HepG2 (cell line): ENCODE measurements at regions not wholly inside any gene's neighbourhood (a gene's known extent, or its start where the extent isn't known, plus 50 kb on each side); places are given as distances from the start of the nearest gene placed in this dataset.

Source experiments
- ATAC-seq: fragments of 200-7000 bp; cut with Tn5 transposase; 3 replicates; pipeline ENCODE4 v1.9.1; 2020; ENCODE audit warnings: mild to moderate bottlenecking, moderate library complexity
- BruUV-seq: library from RNA; stranded (reverse); fragments of 400-500 nt; replicated peaks from 2 replicates; lab custom pipeline; 2021; lab: Mats Ljungman, UMichigan
- CTCF ChIA-PET: fragments of 300-600 bp; formaldehyde crosslinking; extraction: SDS; loops from one replicate; lab custom pipeline; 2021; ENCODE audit warnings: low total read pairs, inconsistent platforms, low intra/inter-chr PET ratio; lab: Yijun Ruan, JAX
- POLR2A ChIA-PET: fragments of 350-600 bp; sonication (Branson Sonifier 250); formaldehyde crosslinking; loops from one replicate; lab custom pipeline; 2020; ENCODE audit warnings: antibody characterized with exemption, inconsistent platforms; lab: Yijun Ruan, JAX
- DNase-seq: peaks from one replicate; pipeline ENCODE4 v3.0.0-alpha.2; 2015; ENCODE audit warnings: low spot score
- FAIRE-seq: peaks from 3 replicates; lab custom pipeline; 2011; peaks lifted over from hg19 to GRCh38; lab: Jason Lieb, UNC
- H2AFZ ChIP-seq: one replicate; pipeline ENCODE4 v1.6.1; 2011; ENCODE audit warnings: low read length, inconsistent platforms
- H3K27ac ChIP-seq: fragments of 300-600 bp; 3 replicates; pipeline ENCODE4 v1.8.0; 2011; ENCODE audit warnings: mixed run types, mild to moderate bottlenecking, mixed read lengths, low read length, inconsistent platforms; ENCODE audit not compliant: insufficient read depth; ENCODE audit errors: extremely low read length
- H3K27me3 ChIP-seq, 2 experiments: fragments of 200-600 bp in 1 of 2; 2 replicates in 1 of 2; 3 replicates in 1 of 2; pipeline versions ENCODE4 v1.6.0 to v1.8.0; 2011; ENCODE audit warnings: low read length in 2 of 2, mild to moderate bottlenecking in 2 of 2, moderate library complexity in 2 of 2, inconsistent platforms in 1 of 2; ENCODE audit not compliant: insufficient read depth in 2 of 2, control insufficient read depth in 1 of 2
- H3K36me3 ChIP-seq, 2 experiments: fragments of 200-600 bp in 1 of 2; replicated peaks in 1 of 2; 2 replicates in 1 of 2; 3 replicates in 1 of 2; pipeline versions ENCODE4 v1.5.1 to v1.8.0; 2011; ENCODE audit warnings: low read length in 2 of 2, inconsistent platforms in 1 of 2; ENCODE audit not compliant: insufficient read depth in 2 of 2, control insufficient read depth in 1 of 2
- H3K4me1 ChIP-seq: 2 replicates; pipeline ENCODE4 v1.5.1; 2012; ENCODE audit warnings: low read length, inconsistent platforms; ENCODE audit not compliant: insufficient read depth
- H3K4me2 ChIP-seq: 2 replicates; pipeline ENCODE4 v1.6.0; 2011; ENCODE audit warnings: low read depth, low read length, inconsistent platforms
- H3K4me3 ChIP-seq, 3 experiments: fragments of 200-600 bp in 1 of 3; sonication (generic), shearing (Covaris generic) in 1 of 3; replicated peaks in 1 of 3; 2 replicates each; pipeline ENCODE4 v1.5.1; 2011 to 2016; ENCODE audit warnings: low read length in 3 of 3, inconsistent platforms in 2 of 3, low read depth in 2 of 3, mild to moderate bottlenecking in 2 of 3, control low read depth in 1 of 3, mixed read lengths in 1 of 3; ENCODE audit not compliant: insufficient read depth in 1 of 3
- H3K79me2 ChIP-seq: one replicate; pipeline ENCODE4 v1.6.1; 2011; ENCODE audit warnings: low read length, inconsistent platforms; ENCODE audit not compliant: insufficient read depth
- H3K9ac ChIP-seq: 2 replicates; pipeline ENCODE4 v1.6.0; 2011; ENCODE audit warnings: mild to moderate bottlenecking, low read depth, low read length, inconsistent platforms; ENCODE audit not compliant: insufficient read depth
- H3K9me3 ChIP-seq: 2 replicates; pipeline ENCODE4 v1.5.1; 2012; ENCODE audit warnings: mild to moderate bottlenecking, low read length
- H4K20me1 ChIP-seq: 2 replicates; pipeline ENCODE4 v1.6.0; 2011; ENCODE audit warnings: inconsistent platforms, mild to moderate bottlenecking, low read length, moderate library complexity; ENCODE audit not compliant: insufficient read depth
- FOXA1 ChIP-seq, 2 experiments: fragments of 450-650 bp in 1 of 2; sonication (generic) in 1 of 2; formaldehyde crosslinking in 1 of 2; IDR thresholded peaks; 2 replicates each; pipeline versions ENCODE4 v1.4.0 to v1.6.1; 2016 to 2020; ENCODE audit warnings: missing genetic modification reagents in 1 of 2
- IKZF5 ChIP-seq: IDR thresholded peaks from 2 replicates; pipeline ENCODE4 v1.6.1; 2018; ENCODE audit warnings: missing genetic modification reagents, mild to moderate bottlenecking, missing compliant biosample characterization
- JUN ChIP-seq: sonication (generic); formaldehyde crosslinking; IDR thresholded peaks from 2 replicates; pipeline ENCODE4 v1.4.0; 2020; ENCODE audit warnings: mild to moderate bottlenecking, missing genetic modification reagents
- KDM1A ChIP-seq: IDR thresholded peaks from 2 replicates; pipeline ENCODE4 v1.6.1; 2016; ENCODE audit warnings: missing compliant biosample characterization
- NAIF1 ChIP-seq: sonication (generic); formaldehyde crosslinking; IDR thresholded peaks from 2 replicates; pipeline ENCODE4 v1.5.0; 2020; ENCODE audit warnings: mild to moderate bottlenecking, missing genetic modification reagents, borderline replicate concordance
- TBX2 ChIP-seq: sonication (generic); formaldehyde crosslinking; IDR thresholded peaks from 2 replicates; pipeline ENCODE4 v1.5.0; 2020; ENCODE audit warnings: missing genetic modification reagents, mild to moderate bottlenecking, borderline replicate concordance
- YEATS4 ChIP-seq: sonication (generic); formaldehyde crosslinking; IDR thresholded peaks from 2 replicates; pipeline ENCODE4 v1.4.0; 2020; ENCODE audit warnings: missing genetic modification reagents, borderline replicate concordance
- ZNF598 ChIP-seq: sonication (generic); formaldehyde crosslinking; IDR thresholded peaks from 2 replicates; pipeline ENCODE4 v1.5.1; 2020; ENCODE audit warnings: mild to moderate bottlenecking, missing genetic modification reagents, borderline replicate concordance
- ZNF605 ChIP-seq: sonication (generic); formaldehyde crosslinking; IDR thresholded peaks from 2 replicates; pipeline ENCODE4 v1.8.0; 2022; ENCODE audit warnings: mild to moderate bottlenecking, missing genetic modification reagents
- ZSCAN9 ChIP-seq: IDR thresholded peaks from 2 replicates; pipeline ENCODE4 v1.6.1; 2016; ENCODE audit warnings: borderline replicate concordance
- WGBS: methylation state at CpG from one replicate; pipeline ENCODE4 v1.1.6; 2017; ENCODE audit warnings: low lambda C conversion rate; 5-methylcytosine and 5-hydroxymethylcytosine counted together
- in situ Hi-C: cut with HindIII; loops from 2 replicates; pipeline ENCODE4 v1.10.0; 2017; ENCODE audit warnings: low pct_unique_long_range_greater_than_20kb; ENCODE audit not compliant: extremely low pct_ligation_motif_present
- intact Hi-C: fragments of 100-400 bp; cut with micrococcal nuclease; formaldehyde crosslinking; loops from one replicate; pipeline ENCODE4 v1.10.0; 2022; ENCODE audit not compliant: unreplicated experiment
- TF ChIP-seq, protein P1 (sequence below): conservative IDR thresholded peaks from 2 replicates; pipeline ENCODE4 v1.6.1; 2018; ENCODE audit warnings: missing genetic modification reagents
- TF ChIP-seq, protein P2 (sequence below): sonication (generic); formaldehyde crosslinking; IDR thresholded peaks from 2 replicates; pipeline ENCODE4 v1.5.1; 2020; ENCODE audit warnings: mild to moderate bottlenecking, missing genetic modification reagents

GRCh38 chr2:59012971-59013370, 771.8 kb upstream of the FANCL start:
- Histone ChIP-seq H3K27me3 (no peaks in the 10 kb centered on the region), H3K4me3 (no peak overlapping the region), H4K20me1 (no peaks in the 10 kb centered on the region), H3K9me3 (no peaks in the 10 kb centered on the region), H3K36me3 (no peaks in the 10 kb centered on the region), H3K27ac (no peak overlapping the region), H2AFZ (no peak overlapping the region), H3K4me1 (no peaks in the 10 kb centered on the region), H3K9ac (no peak overlapping the region), H3K4me2 (no peak overlapping the region), H3K79me2 (no peaks in the 10 kb centered on the region)
- ATAC-seq (no peak), FAIRE-seq (no peak), DNase-seq (no peak)
- no TSS peak for BruUV-seq
- WGBS = 91% methylated on average over 1 of the region's 1 CpG
- TF ChIP-seq ZNF605 (CRISPR knock-in tag) = no peak
- no peak for TF ChIP-seq ZSCAN9 (CRISPR knock-in tag)
- no peak for TF ChIP-seq ZNF598
- TF ChIP-seq, protein P1, sequence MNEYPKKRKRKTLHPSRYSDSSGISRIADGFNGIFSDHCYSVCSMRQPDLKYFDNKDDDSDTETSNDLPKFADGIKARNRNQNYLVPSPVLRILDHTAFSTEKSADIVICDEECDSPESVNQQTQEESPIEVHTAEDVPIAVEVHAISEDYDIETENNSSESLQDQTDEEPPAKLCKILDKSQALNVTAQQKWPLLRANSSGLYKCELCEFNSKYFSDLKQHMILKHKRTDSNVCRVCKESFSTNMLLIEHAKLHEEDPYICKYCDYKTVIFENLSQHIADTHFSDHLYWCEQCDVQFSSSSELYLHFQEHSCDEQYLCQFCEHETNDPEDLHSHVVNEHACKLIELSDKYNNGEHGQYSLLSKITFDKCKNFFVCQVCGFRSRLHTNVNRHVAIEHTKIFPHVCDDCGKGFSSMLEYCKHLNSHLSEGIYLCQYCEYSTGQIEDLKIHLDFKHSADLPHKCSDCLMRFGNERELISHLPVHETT (CRISPR knock-in tag) = no peak
- TF ChIP-seq FOXA1 (IDR thresholded peaks at IDR 0.05) = no peak
- no peak for TF ChIP-seq FOXA1 (CRISPR knock-in tag; IDR thresholded peaks at IDR 0.05)
- TF ChIP-seq, protein P2, sequence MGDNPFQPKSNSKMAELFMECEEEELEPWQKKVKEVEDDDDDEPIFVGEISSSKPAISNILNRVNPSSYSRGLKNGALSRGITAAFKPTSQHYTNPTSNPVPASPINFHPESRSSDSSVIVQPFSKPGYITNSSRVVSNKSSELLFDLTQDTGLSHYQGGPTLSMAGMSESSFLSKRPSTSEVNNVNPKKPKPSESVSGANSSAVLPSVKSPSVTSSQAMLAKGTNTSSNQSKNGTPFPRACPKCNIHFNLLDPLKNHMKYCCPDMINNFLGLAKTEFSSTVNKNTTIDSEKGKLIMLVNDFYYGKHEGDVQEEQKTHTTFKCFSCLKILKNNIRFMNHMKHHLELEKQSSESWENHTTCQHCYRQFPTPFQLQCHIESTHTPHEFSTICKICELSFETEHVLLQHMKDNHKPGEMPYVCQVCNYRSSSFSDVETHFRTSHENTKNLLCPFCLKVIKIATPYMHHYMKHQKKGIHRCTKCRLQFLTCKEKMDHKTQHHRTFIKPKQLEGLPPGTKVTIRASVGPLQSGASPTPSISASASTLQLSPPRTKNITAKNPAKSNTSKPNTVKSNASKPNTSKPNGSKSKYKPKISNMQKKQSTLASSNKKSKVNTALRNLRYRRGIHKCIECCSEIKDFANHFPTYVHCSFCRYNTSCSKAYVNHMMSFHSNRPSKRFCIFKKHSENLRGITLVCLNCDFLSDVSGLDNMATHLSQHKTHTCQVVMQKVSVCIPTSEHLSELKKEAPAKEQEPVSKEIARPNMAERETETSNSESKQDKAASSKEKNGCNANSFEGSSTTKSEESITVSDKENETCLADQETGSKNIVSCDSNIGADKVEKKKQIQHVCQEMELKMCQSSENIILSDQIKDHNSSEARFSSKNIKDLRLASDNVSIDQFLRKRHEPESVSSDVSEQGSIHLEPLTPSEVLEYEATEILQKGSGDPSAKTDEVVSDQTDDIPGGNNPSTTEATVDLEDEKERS = no peak
- TF ChIP-seq YEATS4 (CRISPR knock-in tag) = no peak
- TF ChIP-seq TBX2 (CRISPR knock-in tag) = no peak
- no peak for TF ChIP-seq IKZF5 (CRISPR knock-in tag)
- no peak for TF ChIP-seq KDM1A (CRISPR knock-in tag)
- TF ChIP-seq JUN (CRISPR knock-in tag) = no peak
- no peak for TF ChIP-seq NAIF1 (CRISPR knock-in tag)
- intact Hi-C loops (no loop called here), in situ Hi-C loops (loop anchor here (25.0 kb wide), 1 partner anchor 1574 kb away; no protein-coding TSS in a partner anchor)
- CTCF ChIA-PET = no interaction called here
- POLR2A ChIA-PET = no interaction called here
